H1 (cell line): ENCODE measurements at regions not wholly inside any gene's neighbourhood (a gene's known extent, or its start where the extent isn't known, plus 50 kb on each side); places are given as distances from the start of the nearest gene placed in this dataset.

ENCODE experiments used
- CTBP2 ChIP-seq: IDR thresholded peaks from 2 replicates; pipeline ENCODE4 v1.7.0; 2011; ENCODE audit warnings: borderline replicate concordance, mild to moderate bottlenecking, moderate library complexity, mixed read lengths, low read length; ENCODE audit not compliant: insufficient read depth, insufficient read length
- RNF2 ChIP-seq: fragments of 200-900, 300-1000 bp; sonication (generic); IDR thresholded peaks from 2 replicates; pipeline ENCODE4 v1.7.1; 2016; ENCODE audit warnings: borderline replicate concordance, low read depth, mild to moderate bottlenecking, antibody characterized with exemption, low read length; ENCODE audit not compliant: poor library complexity, severe bottlenecking; ENCODE audit errors: missing control alignments
- TF ChIP-seq, protein P1 (sequence below), 3 experiments: IDR thresholded peaks; 1 replicate in 2 of 3; 2 replicates in 1 of 3; pipeline versions ENCODE4 v1.5.1 to v1.6.1; 2011; ENCODE audit warnings: low read length in 3 of 3, mild to moderate bottlenecking in 3 of 3, inconsistent platforms in 2 of 3, low read depth in 1 of 3, moderate library complexity in 1 of 3; ENCODE audit not compliant: insufficient read depth in 1 of 3; ENCODE audit errors: control extremely low read depth in 1 of 3

DNA sequence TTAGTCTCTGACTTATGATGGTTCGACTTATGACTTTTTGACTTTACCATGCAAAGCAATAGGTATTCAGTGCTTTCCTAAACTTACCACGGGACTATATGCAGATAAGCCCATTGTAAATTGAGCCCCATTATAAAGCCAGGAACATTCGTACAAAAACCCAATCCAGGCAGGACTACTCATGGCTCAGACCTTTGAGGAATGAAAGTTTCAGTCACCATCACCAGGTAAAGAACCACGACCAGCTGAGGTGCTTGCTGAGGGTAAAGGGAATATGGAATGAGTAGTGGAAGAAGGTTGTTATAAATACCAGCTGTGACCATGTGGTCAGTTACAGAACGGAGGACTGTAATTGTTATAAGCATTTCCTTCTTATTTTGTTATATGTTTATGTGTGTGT, 54.9 kb upstream of the BNC1 start:
- TF ChIP-seq RNF2 (no peak), CTBP2 (no peak)
- TF ChIP-seq, protein P1, sequence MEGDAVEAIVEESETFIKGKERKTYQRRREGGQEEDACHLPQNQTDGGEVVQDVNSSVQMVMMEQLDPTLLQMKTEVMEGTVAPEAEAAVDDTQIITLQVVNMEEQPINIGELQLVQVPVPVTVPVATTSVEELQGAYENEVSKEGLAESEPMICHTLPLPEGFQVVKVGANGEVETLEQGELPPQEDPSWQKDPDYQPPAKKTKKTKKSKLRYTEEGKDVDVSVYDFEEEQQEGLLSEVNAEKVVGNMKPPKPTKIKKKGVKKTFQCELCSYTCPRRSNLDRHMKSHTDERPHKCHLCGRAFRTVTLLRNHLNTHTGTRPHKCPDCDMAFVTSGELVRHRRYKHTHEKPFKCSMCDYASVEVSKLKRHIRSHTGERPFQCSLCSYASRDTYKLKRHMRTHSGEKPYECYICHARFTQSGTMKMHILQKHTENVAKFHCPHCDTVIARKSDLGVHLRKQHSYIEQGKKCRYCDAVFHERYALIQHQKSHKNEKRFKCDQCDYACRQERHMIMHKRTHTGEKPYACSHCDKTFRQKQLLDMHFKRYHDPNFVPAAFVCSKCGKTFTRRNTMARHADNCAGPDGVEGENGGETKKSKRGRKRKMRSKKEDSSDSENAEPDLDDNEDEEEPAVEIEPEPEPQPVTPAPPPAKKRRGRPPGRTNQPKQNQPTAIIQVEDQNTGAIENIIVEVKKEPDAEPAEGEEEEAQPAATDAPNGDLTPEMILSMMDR (IDR thresholded peaks at IDR 0.05; ENCODE audit: control extremely low read depth in 1 of 3, insufficient read depth in 1 of 3, low read depth in 1 of 3, low read length in 3 of 3): no peak
